Pancreas (tissue), 10 donors: ENCODE measurements at regions not wholly inside any gene's neighbourhood (a gene's known extent, or its start where the extent isn't known, plus 50 kb on each side); places are given as distances from the start of the nearest gene placed in this dataset.

Source experiments
- ATAC-seq, 4 donors: fragments of 200-7000 bp; cut with Tn5 transposase; one replicate each; pipeline versions ENCODE4 v1.8.0 to v1.9.1; 2020; ENCODE audit warnings: mild to moderate bottlenecking in 4 of 4, moderate library complexity in 4 of 4
- DNase-seq, 6 donors: peaks; one replicate each; pipeline ENCODE4 v3.0.0-alpha.2; 2020
- FAIRE-seq: peaks from 2 replicates; lab custom pipeline; 2012; peaks lifted over from hg19 to GRCh38; lab: Jason Lieb, UNC
- H3K27ac ChIP-seq, 4 donors: fragments of 200-600 bp; sonication (generic); 1 replicate in 3 of 4; 2 replicates in 1 of 4; pipeline versions ENCODE4 v1.5.0 to v1.8.0; 2020
- H3K27me3 ChIP-seq, 4 donors: fragments of 200-600 bp; one replicate each; pipeline ENCODE4 v1.8.0; 2021
- H3K36me3 ChIP-seq, 3 donors: fragments of 200-600 bp; sonication (generic) in 1 of 3; one replicate each; pipeline versions ENCODE4 v1.5.0 to v1.8.0; 2020 to 2021
- H3K4me1 ChIP-seq, 3 donors: fragments of 200-600 bp; one replicate each; pipeline ENCODE4 v1.8.0; 2021
- H3K4me3 ChIP-seq, 4 donors: fragments of 200-600 bp; sonication (generic) in 2 of 4; one replicate each; pipeline versions ENCODE4 v1.5.0 to v1.8.0; 2020 to 2021
- H3K9me3 ChIP-seq, 4 donors: fragments of 200-600 bp; one replicate each; pipeline ENCODE4 v1.8.0; 2021
- CTCF ChIP-seq, 4 donors: fragments of 200-600 bp; sonication (generic) in 3 of 4; IDR thresholded peaks; one replicate each; pipeline versions ENCODE4 v1.5.0 to v1.8.0; 2021; ENCODE audit warnings: antibody characterized with exemption in 4 of 4
- WGBS, 2 donors: extraction: QIAGEN DNeasy Blood & Tissue Kit; methylation state at CpG; one replicate each; pipeline ENCODE4 v1.1.7; 2013; 5-methylcytosine and 5-hydroxymethylcytosine counted together
- intact Hi-C, 3 donors: fragments of 100-400 bp; cut with DNase I; formaldehyde crosslinking; loops; one replicate each; pipeline versions ENCODE4 v1.11.1 to v1.14.2; 2022
- donor health status: healthy with polysubstance abuse.
- donor health status: DM: no; HTN: no; CAD: no; lungs with moderate emphysema.
- donor health status: DM: no; HTN: no; CAD: no.
- donor health status: control.
- donor health status: control.
- donor health status: Bipolar disorder and iron deficiency.
- donor health status: DM: yes; HTN: yes; CAD: no.
- donor health status: DM: no; HTN: no; CAD: no.
- donor health status: DM: no; HTN: no; CAD: no.
- donor health status: DM: yes; HTN: yes; CAD: no.

GRCh38 chr6:141421378-141421777, 711.3 kb upstream of the GJE1 start:
- Histone ChIP-seq H3K27ac (no peak overlapping the region), H3K4me1 (no peaks in the 10 kb centered on the region), H3K27me3 (no peaks in the 10 kb centered on the region), H3K4me3 (no peak overlapping the region), H3K9me3 (no peaks in the 10 kb centered on the region), H3K36me3 (no peaks in the 10 kb centered on the region)
- 69 to 86% methylated on average over 4 of the region's 4 CpGs for WGBS, 2 donors
- intact Hi-C loops: no loop called here
- FAIRE-seq (no peak), ATAC-seq (no peak), DNase-seq (no peak)
- TF ChIP-seq CTCF (IDR thresholded peaks at IDR 0.05): no peak

- WGBS, 2 donors: 65 to 75% methylated on average over 7 of the region's 7 CpGs
- no peak for FAIRE-seq
- H3K4me3 ChIP-seq: no peak overlapping the region
Observed at GRCh38 chr6:141418076-141418475, 714.6 kb upstream of the GJE1 start.

GRCh38 chr6:141415896-141416295, 716.8 kb upstream of the GJE1 start:
- Histone ChIP-seq H3K9me3 (no peaks in the 10 kb centered on the region), H3K4me3 (no peak overlapping the region), H3K4me1 (no peaks in the 10 kb centered on the region), H3K27ac (no peak overlapping the region), H3K27me3 (no peaks in the 10 kb centered on the region), H3K36me3 (no peaks in the 10 kb centered on the region)
- DNase-seq (no peak), ATAC-seq (no peak), FAIRE-seq (no peak)
- no peak for TF ChIP-seq CTCF (IDR thresholded peaks at IDR 0.05)
- 39 to 59% methylated on average over 2 of the region's 2 CpGs for WGBS, 2 donors
- intact Hi-C loops: no loop called here

More at GRCh38 chr6:141418076-141418475, 714.6 kb upstream of the GJE1 start:
- no peak for ATAC-seq
- Histone ChIP-seq H3K36me3 (no peaks in the 10 kb centered on the region), H3K9me3 (no peaks in the 10 kb centered on the region), H3K4me1 (no peaks in the 10 kb centered on the region), H3K27me3 (no peaks in the 10 kb centered on the region), H3K27ac (no peak overlapping the region)
- no peak for DNase-seq
- TF ChIP-seq CTCF (IDR thresholded peaks at IDR 0.05): no peak
- intact Hi-C loops: no loop called here

- TF ChIP-seq CTCF (IDR thresholded peaks at IDR 0.05): no peak
- no peaks in the 10 kb centered on the region for H3K4me1 ChIP-seq
- DNase-seq (no peak), ATAC-seq (no peak), FAIRE-seq (no peak)
- no peak overlapping the region for H3K4me3 ChIP-seq
- no peaks in the 10 kb centered on the region for H3K36me3 ChIP-seq
- H3K9me3 ChIP-seq: no peaks in the 10 kb centered on the region
- intact Hi-C loops: no loop called here
- no peaks in the 10 kb centered on the region for H3K27me3 ChIP-seq
- 56 to 59% methylated on average over 1 of the region's 1 CpG for WGBS, 2 donors
- H3K27ac ChIP-seq: no peak overlapping the region
Observed at GRCh38 chr6:141413196-141413595, 719.5 kb upstream of the GJE1 start.

GRCh38 chr6:141406761-141407160, 726.0 kb upstream of the GJE1 start:
- Histone ChIP-seq H3K36me3 (no peaks in the 10 kb centered on the region), H3K9me3 (no peaks in the 10 kb centered on the region), H3K27me3 (no peaks in the 10 kb centered on the region), H3K27ac (no peak overlapping the region), H3K4me3 (no peak overlapping the region), H3K4me1 (no peaks in the 10 kb centered on the region)
- 23 to 35% methylated on average over 1 of the region's 1 CpG for WGBS, 2 donors
- intact Hi-C loops: no loop called here
- DNase-seq: no peak
- no peak for FAIRE-seq
- no peak for TF ChIP-seq CTCF (IDR thresholded peaks at IDR 0.05)
- ATAC-seq: no peak
